Activated CD4-positive, alpha-beta T cell treated with anti-CD3 and anti-CD28 coated beads for 48 hours (primary cell): ENCODE measurements at regions not wholly inside any gene's neighbourhood (a gene's known extent, or its start where the extent isn't known, plus 50 kb on each side); places are given as distances from the start of the nearest gene placed in this dataset.

Experiments
- DNase-seq: peaks from one replicate; pipeline ENCODE4 v3.0.0-alpha.2; 2020

- DNase-seq, result no peak
Measured at GRCh38 chr12:74415633-74416032, 122.0 kb upstream of the ATXN7L3B start.

GRCh38 chr12:74418573-74418972, 119.1 kb upstream of the ATXN7L3B start:
- no peak for DNase-seq

DNA sequence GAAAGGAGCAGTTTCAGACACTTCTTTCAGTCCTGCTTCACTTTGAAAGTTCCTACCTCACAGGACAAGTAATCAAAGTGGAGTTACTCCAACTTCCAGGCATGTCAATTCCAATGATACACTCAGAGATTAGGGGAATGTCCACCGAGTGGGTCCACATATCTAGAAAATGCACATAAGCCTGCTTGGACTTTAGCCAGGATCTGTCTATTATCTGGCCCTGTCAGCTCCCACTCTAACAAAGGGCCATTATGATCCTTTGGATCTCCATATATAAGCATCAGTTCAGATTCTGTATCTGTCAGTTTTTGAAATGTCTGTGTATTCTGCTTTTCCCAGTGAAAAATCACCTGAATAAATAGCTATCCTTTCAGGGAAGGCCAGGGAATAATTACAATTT, 112.9 kb upstream of the ATXN7L3B start:
- no peak for DNase-seq

DNA sequence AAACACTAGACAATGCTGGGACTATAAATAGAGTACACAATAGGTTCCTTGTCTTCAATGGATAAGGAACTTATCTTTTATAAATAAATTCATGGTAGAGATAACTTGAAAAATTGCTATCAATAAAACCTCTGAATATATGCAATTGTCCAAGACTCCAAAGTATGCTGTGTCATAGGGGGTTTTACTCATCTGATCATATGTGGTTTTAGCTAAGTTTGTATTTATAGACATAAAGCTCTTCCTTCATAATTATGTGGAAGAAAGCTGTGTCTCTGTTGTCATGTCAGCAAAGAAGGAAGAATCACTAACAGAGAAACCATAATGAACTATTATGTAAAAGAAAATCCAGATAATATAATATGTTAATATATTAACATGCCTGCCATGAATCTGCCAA, 111.5 kb upstream of the ATXN7L3B start:
- no peak for DNase-seq

- DNase-seq, result no peak
Measured at GRCh38 chr12:74429535-74429934, 108.1 kb upstream of the ATXN7L3B start.

- no peak for DNase-seq
Measured at GRCh38 chr12:74431801-74432200, 105.8 kb upstream of the ATXN7L3B start.

DNA sequence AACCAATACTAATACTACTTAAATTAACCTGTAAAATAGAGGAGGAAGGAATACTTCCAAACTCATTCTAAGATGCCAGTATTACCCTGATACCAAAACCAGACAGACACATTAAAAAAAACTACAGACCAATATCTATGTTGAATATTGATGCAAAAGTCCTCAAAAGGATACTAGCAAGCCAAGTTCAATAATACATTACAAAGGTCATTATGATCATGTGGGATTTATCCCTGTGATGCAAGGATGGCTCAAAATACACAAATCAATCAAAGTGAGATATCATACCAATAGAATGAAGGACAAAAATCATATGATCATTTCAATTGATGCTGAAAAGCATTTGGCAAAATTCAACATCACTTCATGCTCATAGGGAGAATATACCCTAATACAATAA, 97.2 kb upstream of the ATXN7L3B start:
- DNase-seq, result no peak

DNA sequence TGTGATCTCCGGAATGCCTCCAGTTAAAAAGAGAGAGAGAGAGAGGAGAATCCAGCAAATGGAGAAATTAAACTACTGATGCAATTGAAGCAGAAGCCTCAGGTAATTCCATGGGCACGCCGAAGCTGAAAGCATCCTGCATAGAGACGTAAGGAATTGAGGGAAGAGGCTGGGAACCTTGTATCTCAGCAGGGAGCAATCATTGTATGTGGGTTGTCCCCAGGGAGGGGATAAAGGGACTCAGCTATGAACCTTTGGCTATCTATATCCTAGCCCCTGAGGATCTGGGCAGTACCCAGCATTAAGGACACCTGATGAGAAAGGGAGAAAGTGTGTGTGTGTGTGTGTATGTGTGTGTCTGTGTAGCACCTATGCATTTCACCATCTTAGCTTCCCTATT, 95.8 kb upstream of the ATXN7L3B start:
- DNase-seq, result no peak

- DNase-seq, result no peak
Measured at GRCh38 chr12:74446466-74446865, 91.2 kb upstream of the ATXN7L3B start.

DNA sequence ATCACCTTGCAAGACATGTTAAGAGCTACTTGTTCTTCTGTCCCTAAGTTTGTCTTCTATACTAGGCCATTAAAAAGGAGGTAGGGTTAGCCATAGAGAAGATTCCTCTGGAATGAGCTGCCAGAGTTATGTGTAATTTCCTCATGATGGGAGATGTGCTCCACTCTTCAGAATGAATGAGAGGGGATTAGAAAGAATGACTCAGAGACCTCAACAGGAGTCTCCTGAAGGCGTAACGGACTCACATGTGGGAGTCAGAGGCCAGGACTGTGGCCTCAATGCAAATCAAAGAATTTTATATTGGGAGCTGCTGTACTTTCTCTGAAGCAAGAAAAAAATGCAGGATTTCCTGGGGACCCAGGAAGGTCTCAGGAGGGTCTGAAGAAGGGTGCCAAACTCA, 87.8 kb upstream of the ATXN7L3B start:
- no peak for DNase-seq

- no peak for DNase-seq
Measured at GRCh38 chr12:74454109-74454508, 83.5 kb upstream of the ATXN7L3B start.

- DNase-seq, result no peak
Measured at GRCh38 chr12:74455429-74455828, 82.2 kb upstream of the ATXN7L3B start.

GRCh38 chr12:74456431-74456830, 81.2 kb upstream of the ATXN7L3B start:
- no peak for DNase-seq

DNA sequence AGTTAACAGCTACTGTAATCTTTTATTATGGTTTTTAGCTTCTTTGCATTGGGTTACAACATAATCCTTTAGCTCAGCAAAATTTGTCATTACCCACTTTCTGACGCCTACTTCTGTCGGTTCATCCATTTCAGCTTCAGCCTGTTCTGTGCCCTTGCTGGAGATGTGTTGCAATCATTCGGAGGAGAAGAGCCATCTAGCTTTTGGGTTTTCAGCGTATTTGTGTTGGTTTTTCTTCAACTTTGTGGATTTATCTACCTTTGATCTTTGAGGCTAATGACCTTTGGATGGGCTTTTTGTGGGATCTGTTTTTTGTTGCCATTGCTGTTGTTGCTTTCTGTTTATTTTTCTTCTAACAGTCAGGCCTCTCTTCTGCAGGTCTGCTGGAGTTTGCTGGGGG, 69.2 kb upstream of the ATXN7L3B start:
- DNase-seq, result no peak

DNA sequence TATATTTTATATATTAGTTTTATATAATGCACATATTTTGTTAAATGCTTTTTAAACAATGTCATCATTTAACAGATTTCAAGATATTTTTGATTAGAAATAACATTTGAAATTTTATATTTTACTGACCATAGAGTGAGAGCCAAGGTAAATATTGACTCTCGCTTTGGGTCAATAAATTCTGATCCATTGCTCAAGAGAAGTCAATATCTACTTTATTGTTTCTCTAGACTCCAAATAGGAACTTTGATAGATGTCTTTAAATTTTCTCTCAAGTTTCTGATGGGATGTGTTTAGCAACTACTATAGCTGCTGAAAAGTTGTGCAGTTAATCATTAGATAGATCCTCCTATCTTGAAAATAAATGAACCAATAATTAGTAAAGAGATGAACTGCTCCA, 61.4 kb upstream of the ATXN7L3B start:
- DNase-seq, result no peak

DNA sequence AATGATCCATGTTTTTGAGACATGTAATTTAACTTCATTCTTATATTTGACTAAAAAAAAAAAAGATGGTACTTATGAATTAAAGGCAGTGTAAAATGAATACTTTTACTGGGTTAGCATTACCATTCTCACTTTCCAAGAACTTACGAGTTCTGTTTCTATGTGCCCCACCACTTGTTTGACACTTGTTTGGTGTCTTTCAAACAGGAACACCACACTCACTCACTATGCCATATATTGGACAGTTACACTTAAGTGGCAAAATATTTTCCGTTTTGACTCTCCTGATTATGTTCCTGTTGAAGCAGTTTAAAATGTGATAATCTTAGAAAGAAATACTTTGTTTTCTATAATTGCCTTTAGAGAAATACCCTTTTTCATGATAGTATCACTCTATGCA, 56.6 kb upstream of the ATXN7L3B start:
- no peak for DNase-seq

GRCh38 chr12:74482115-74482514, 55.5 kb upstream of the ATXN7L3B start:
- DNase-seq, result no peak

GRCh38 chr12:74483057-74483456, 54.6 kb upstream of the ATXN7L3B start:
- DNase-seq, result no peak
